KG1 (cell line): ENCODE measurements at regions not wholly inside any gene's neighbourhood (a gene's known extent, or its start where the extent isn't known, plus 50 kb on each side); places are given as distances from the start of the nearest gene placed in this dataset.

Experiments
- DNase-seq: peaks from one replicate; lab custom pipeline; 2025; lab: John Stamatoyannopoulos, UW

- DNase-seq, result peak; percentile 33
These were observed 132.9 kb upstream of the MGAT5 start for GRCh38 chr2:134120733-134121630.

DNA sequence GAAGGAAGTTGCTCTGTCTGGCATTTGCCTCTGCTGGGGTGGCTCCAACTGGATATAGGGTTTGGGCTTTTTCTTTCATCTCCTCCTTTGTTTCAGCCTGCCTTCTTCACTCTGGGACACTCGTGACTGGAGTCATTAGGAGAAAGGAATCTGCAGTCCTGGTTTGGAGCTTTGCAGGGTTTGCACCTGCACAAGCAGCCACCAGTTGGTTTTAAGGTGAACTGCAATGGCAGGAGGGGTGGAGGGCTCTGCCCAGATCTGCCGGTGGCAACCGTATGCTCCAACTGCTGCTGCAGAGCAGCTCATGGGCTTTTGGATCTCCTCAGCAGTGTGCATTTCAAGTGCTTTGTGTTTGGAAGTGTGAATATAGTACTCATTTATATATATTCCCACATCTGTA, 131.3 kb upstream of the MGAT5 start:
- no peak for DNase-seq

DNA sequence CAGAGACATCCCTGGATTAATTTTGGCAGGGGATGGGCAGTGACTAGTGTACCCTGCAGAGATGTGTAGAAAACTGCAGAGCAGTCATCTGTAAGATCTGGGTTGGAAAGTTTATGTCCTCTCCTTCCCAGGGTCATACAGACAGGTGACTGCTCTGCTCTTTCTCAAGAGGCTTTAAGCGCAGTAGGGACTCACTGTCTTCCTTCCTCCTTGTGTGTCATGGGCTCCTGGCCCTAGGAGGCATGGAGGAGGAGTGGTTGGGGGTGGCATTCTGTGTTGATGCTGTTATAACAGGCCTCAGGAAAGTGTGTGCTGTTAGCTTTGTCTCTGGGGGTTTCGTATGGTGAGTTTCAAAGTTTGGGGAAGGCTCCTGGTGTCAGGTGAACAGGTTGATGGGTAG, 130.5 kb upstream of the MGAT5 start:
- no peak for DNase-seq

DNA sequence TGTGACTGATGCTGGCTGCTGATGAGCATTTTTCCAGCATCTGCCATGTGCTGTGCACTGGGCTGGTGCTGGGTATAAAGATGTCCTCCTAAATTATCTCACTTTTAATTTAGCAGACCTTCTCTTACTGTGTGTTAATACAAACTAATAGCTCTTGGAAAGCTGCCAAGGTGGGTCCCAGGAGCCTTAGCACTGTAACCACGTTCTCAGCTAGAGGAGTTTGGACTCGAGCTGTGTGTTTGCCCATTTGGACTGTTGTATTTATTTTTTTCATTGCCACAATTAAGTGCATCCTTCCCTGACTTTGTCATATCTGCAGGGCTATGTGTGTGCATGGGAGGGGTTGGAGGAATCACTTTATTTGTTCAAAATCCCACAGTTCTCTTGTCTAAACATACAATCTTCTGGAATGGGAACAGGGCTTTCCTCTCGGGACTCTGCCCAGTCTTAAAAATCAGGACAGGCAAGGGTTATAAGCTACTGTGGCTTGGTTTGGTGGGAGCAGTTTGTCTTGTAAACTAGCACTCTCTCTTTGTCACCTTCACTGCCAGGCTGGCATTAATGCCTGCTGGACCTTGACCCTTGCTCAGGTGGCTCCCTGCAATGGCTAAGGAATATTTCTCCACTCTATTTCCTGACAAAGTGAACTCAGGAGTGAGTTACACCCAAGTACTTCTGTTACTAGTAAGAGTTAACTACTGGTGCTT, 129.7 kb upstream of the MGAT5 start:
- DNase-seq, result no peak

- no peak for DNase-seq
These were observed 126.4 kb upstream of the MGAT5 start for GRCh38 chr2:134127496-134127895.

DNA sequence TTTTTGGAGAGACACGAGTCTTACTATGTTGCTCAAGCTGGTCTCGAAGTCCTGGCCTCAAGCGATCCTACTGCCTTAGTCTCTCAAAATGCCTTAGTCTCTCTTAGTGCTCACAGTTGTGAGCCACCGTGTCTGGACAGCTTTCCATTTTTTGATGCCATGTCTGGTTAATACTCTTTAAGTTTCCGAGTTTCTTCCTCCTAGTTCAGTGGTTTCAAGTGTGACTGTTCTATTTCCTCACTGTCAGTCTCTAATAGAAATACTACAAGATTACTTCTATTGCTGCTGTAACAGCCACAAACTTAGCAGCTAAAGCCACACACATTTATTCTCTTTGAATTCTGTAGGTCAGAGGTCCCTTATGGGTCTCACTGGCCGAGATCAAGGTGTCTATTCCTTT, 125.1 kb upstream of the MGAT5 start:
- DNase-seq, result no peak

DNA sequence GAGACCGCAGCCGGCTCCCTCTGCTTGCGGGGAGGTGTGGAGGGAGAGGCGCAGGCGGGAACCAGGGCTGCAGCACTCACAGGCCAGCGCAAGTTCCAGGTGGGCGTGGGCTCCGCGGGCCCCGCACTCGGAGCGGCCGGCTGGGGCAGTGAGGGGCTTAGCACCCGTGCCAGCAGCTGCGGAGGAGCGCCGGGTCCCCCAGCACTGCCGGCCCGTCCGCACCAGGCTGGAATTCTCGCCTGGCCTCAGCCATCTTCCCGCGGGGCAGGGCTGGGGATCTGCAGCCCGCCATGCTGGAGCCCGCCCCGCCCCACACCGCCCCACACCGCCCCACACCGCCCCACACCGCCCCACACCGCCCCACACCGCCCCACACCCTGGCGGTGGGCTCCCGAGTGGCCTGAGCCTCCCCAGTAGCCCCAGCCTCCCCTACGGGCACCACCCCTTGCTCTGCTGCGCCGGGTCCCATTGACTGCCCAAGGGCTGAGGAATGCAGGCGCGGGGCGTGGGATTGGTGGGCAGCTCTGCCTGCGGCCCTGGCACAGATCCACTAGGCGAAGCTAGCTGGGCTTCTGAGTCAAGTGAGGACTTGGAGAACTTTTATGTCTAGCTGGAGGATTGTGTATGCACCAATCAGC, 123.9 kb upstream of the MGAT5 start:
- DNase-seq, result no peak

DNA sequence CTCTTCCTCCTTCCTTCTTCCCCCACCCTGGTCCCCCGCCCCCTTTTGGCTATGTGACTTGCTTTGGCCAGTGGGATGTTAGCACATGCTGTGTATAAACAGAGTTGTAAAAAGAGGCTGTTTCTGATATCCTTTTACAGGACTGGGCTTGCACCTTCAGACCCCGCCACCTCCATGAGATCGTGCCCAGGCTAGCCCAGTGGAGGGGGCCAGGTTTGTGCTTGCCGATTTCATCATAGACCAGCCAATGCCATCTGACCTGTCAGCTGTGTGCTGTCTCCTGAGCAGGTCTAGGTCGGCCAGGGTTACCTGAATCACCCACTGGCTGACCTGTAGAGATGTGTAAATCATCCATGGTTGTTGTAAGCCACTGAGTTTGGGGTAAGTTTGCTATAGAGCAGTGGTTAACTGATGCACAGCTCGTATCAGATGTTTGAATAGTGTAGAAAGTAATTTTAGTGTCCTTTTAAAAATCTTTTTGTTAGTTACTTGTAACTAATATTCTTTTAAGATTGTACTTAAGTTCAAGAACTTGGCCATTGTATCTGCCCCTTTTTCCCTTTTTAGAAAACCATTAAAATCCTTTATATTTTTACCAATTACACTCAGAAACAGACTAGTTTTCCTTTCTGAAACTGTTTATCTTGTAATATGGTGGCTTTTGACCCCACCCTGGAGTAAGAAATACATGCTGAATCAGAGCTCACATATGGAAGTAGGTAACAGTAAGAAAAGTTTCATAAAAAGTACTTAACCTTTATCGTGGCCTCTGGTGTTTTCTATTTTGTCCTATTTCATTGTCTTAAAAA, 122.0 kb upstream of the MGAT5 start:
- no peak for DNase-seq

GRCh38 chr2:134132490-134132857, 121.4 kb upstream of the MGAT5 start:
- no peak for DNase-seq

- DNase-seq, result no peak
These were observed 120.1 kb upstream of the MGAT5 start for GRCh38 chr2:134133622-134134312.

DNA sequence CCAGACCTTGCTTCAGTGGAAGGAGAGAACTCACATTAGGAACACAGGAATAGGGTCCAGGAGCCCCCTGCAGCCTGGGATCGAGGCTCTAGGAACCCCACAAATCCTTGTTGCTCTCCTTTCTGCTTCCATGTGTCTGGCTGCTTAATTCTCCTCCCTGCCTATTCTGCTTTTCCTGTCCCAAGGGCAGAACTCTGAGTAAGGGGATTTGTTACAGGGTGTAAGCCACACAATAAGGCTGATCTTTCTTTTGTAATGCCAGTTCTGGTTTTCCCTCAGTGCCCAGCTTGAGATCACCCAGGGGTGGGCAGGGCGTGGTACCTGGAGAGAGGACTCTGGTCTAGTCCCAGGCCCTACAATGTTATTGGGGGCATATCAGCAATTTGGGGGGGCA, 119.6 kb upstream of the MGAT5 start:
- no peak for DNase-seq

- no peak for DNase-seq
These were observed 119.0 kb upstream of the MGAT5 start for GRCh38 chr2:134134827-134135226.

DNA sequence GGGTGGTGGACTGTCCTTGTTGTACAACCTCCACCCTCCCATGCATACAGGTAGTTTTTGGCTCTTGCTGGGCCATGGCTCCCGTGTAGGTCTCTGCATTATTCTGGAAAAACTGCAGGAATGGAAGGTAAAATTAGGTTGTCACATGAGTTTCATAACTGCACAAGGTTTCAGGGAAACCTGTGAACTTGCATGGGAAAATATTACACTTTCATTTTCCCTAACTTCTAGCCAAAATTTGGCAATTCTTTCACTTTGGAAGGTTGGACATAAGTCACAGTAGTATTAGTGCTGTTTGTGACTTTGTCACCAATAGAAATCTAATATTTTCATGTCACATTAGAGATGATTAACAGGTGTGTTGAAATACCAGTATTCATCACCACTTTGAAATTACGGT, 118.1 kb upstream of the MGAT5 start:
- no peak for DNase-seq

- no peak for DNase-seq
These were observed 117.1 kb upstream of the MGAT5 start for GRCh38 chr2:134136731-134137130.

DNA sequence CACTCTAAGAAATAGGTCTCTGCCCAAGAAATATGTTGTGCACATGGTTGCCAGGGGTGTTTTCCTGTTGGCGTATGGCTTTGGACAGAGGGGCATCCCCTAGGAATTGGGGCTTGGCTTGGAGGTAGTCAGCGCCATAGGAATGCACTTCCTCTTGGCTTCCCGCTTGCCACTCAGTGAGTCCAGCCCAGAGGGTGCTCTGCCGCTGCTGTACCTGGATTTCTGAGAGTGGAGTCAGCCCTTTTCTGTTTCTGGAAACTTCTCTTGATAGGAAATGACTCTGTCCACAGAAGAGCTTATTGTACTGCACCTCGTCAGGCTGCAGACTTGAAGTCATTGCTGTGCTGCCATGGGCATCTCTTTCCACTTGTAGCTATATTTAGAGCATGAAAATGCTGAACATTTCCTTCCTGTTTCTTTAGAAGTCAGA, 116.7 kb upstream of the MGAT5 start:
- no peak for DNase-seq

DNA sequence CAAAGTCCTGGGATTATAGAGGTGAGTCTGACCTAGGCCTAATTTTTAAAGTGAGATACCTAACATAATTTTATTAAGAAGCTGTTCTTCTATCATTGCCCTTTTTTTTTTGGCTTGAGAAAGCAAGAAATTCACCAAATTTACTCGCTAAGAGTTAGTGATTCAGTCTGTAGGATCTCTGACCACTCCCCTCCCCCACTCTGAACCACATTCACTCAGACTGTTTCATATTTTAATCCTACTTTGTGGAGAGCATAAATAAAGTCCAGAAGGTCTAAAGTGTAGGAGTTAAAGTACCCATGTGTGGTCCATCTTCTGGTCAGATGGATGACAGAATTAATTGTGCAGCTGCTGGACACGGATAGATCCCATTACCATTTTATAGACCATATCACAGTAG, 115.8 kb upstream of the MGAT5 start:
- DNase-seq, result no peak

GRCh38 chr2:134139611-134140010, 114.3 kb upstream of the MGAT5 start:
- no peak for DNase-seq

DNA sequence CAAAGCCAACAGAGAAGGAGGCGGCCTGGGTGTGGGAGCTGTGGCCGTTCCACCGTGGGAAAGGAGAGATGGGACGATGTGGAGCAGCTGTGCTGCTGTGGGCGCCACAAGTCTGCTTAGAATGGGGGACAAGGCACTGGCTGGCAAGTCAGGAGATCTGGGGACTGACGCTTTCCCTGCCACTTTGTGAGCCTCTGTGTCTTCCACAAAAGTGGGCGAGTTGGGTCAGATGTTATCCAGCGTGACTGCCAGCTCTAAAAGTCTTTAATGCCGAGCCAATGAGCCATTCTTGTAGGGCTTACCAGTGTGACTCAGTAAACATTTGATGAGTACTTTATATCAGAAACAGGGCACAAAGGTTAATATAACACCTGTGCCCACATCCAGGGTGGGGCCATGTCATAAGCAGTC, 113.6 kb upstream of the MGAT5 start:
- DNase-seq, result no peak

- no peak for DNase-seq
These were observed 112.1 kb upstream of the MGAT5 start for GRCh38 chr2:134141598-134142340.

DNA sequence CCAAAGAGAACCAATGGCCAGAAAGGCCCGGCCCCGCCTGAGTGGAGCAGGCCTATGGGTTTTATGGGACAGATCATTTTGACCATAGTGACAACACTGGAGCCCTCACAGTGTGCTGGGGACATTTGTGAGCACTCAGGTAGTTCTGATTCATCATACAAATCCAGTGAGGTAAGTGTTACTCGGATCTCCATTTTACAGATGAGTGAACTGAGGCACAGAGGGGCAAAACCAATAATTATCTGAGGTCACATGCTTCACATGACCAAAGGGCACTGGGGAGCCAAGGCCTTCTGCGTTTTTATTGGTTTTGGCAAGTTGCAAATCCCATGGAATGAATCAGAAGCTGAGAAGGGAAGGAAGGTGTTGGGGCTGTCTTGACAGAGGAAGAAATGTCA, 111.5 kb upstream of the MGAT5 start:
- no peak for DNase-seq

GRCh38 chr2:134142903-134143302, 111.0 kb upstream of the MGAT5 start:
- DNase-seq, result no peak
